ENCODE measurements at regions not wholly inside any gene's neighbourhood (a gene's known extent, or its start where the extent isn't known, plus 50 kb on each side); places are given as distances from the start of the nearest gene placed in this dataset.

- DNase-seq (no peak), ATAC-seq (no peak)
- intact Hi-C loops (cut with DNase I): no loop called here
Measured at GRCh38 chr5:163759000-163759704, 253.7 kb downstream of the MAT2B start.

GRCh38 chr5:163760498-163760897 lies 255.1 kb downstream of the MAT2B start:
- DNase-seq: no peak
- intact Hi-C loops (cut with DNase I): no loop called here
- ATAC-seq: peak in 1 of 2 donors; percentile 46

GRCh38 chr5:163766936-163767670 lies 261.7 kb downstream of the MAT2B start:
- intact Hi-C loops (cut with DNase I): no loop called here
- ATAC-seq: no peak
- DNase-seq: no peak

GRCh38 chr5:163770625-163771024 lies 265.2 kb downstream of the MAT2B start:
- ATAC-seq (peak; percentile 68 to 86), DNase-seq (no peak)
- intact Hi-C loops (cut with DNase I): no loop called here

- DNase-seq (no peak), ATAC-seq (no peak)
- intact Hi-C loops (cut with DNase I): no loop called here
Measured at GRCh38 chr5:163772241-163772640, 266.8 kb downstream of the MAT2B start.

- ATAC-seq (no peak), DNase-seq (no peak)
- intact Hi-C loops (cut with DNase I): no loop called here
Measured at GRCh38 chr5:163772644-163773043, 267.2 kb downstream of the MAT2B start.

- DNase-seq (no peak), ATAC-seq (no peak)
- intact Hi-C loops (cut with DNase I): no loop called here
Measured at GRCh38 chr5:163773226-163773625, 267.8 kb downstream of the MAT2B start.

GRCh38 chr5:163789870-163790269 lies 284.5 kb downstream of the MAT2B start:
- intact Hi-C loops (cut with DNase I): no loop called here
- ATAC-seq: no peak
- no peak for DNase-seq

DNA sequence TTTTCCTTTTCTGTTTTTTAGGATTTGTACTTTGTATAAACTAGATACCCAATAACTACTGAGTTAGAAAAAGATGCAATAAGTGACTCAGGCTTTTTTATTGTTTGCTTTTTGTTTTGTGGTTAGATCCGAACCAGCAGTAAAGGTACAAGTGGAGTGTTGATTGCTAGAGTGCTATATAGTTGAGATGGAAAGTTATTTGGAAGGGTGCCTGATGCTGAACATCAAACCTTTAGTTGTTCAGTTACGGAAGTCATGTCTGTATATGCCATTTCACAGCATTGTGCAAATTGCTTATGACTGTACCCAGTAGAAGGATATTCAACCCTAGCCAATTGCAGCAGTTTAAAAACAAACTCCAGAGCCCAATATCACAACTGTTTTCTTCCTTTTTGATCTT lies 285.1 kb downstream of the MAT2B start:
- no peak for DNase-seq
- intact Hi-C loops (cut with DNase I): no loop called here
- no peak for ATAC-seq

- no peak for DNase-seq
- no peak for ATAC-seq
- intact Hi-C loops (cut with DNase I): no loop called here
Measured at GRCh38 chr5:163794993-163795392, 289.6 kb downstream of the MAT2B start.

GRCh38 chr5:163807781-163808180 lies 302.4 kb downstream of the MAT2B start:
- intact Hi-C loops (cut with DNase I): no loop called here
- DNase-seq (no peak), ATAC-seq (no peak)

DNA sequence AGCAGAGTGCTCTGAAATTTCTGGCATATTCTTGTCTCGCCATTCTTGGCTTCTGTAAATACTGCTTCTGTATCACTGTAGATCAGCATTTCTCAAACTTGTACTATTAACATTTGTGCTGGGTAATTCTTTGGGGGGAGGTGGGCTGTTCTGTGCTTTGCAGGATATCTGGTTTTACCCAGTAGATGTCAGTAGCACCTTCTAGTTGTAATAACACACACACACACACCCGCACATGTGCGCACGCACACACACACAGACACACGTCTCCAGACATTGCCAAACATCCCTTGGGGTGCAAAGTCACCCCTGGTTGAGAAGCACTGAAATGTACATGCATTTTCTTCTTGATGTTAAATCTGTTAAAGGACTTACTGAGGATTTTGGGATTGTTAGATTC lies 304.1 kb downstream of the MAT2B start:
- intact Hi-C loops (cut with DNase I): no loop called here
- DNase-seq (no peak), ATAC-seq (no peak)

DNA sequence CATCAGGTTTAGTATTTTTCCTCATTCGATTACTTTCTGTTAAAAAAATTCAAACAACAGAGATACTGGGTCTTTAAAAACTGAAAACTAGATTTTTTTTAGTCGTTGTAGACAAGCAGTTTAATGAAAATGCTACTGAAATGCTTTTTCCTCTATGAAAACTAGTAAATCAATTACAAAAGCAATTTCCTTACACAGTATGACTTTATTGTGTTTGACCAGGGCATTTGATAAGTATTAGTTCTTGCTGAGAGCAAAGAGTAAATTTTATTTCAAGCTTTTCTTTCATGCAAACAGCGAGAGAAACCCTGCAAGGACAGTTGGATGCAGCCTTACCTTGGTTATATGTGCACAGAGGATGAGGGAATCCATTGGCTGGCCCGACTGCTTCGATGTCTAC lies 308.5 kb downstream of the MAT2B start:
- intact Hi-C loops (cut with DNase I): no loop called here
- no peak for ATAC-seq
- DNase-seq: no peak

- intact Hi-C loops (cut with DNase I): no loop called here
- ATAC-seq (peak; percentile 41 to 96), DNase-seq (no peak)
Measured at GRCh38 chr5:163815240-163815791, 309.9 kb downstream of the MAT2B start.

DNA sequence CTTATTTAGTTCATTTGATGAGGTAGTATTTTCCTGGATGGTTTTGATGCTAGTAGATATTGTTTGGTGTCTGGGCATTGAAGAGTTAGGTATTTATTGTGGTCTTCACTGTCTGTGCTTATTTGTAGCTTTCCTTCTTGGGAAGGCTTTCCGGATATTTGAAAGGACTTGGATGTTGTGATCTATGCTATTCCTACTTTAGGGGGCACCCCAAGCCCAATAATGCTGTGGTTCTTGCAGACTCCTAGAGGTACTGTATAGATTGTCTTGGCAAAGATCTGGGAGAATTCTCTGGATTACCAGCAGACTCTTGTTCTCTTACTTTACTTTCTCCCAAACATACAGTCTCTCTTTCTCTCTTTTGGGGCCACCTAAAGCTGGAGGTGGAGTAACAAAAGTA lies 315.7 kb downstream of the MAT2B start:
- intact Hi-C loops (cut with DNase I): no loop called here
- DNase-seq (no peak), ATAC-seq (no peak)

GRCh38 chr5:163822548-163822947 lies 317.1 kb downstream of the MAT2B start:
- DNase-seq (no peak), ATAC-seq (no peak)
- intact Hi-C loops (cut with DNase I): no loop called here

- DNase-seq: no peak
- intact Hi-C loops (cut with DNase I): no loop called here
- no peak for ATAC-seq
Measured at GRCh38 chr5:163825661-163826060, 320.2 kb downstream of the MAT2B start.

GRCh38 chr5:163826201-163826600 lies 320.8 kb downstream of the MAT2B start:
- intact Hi-C loops (cut with DNase I): no loop called here
- ATAC-seq (no peak), DNase-seq (no peak)

DNA sequence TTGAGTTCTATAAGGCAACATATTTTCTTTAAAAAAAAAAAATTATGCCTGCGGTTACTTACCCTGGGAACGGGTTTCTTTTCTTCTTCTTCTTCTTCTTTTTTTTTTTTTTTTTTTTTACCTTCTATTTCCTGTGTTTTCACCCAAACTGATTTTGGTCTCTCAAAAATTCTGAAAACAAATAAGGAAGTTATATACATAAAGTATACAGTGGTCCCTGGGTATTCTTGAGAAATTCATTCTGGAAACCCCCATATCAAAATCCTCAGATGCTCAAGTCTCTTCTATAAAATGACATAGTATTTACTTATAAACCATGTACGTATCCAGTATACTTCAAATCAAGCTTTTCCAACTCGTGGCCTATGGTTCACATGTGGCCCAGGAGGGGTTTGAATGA lies 326.7 kb downstream of the MAT2B start:
- no peak for DNase-seq
- ATAC-seq: no peak
- intact Hi-C loops (cut with DNase I): no loop called here

DNA sequence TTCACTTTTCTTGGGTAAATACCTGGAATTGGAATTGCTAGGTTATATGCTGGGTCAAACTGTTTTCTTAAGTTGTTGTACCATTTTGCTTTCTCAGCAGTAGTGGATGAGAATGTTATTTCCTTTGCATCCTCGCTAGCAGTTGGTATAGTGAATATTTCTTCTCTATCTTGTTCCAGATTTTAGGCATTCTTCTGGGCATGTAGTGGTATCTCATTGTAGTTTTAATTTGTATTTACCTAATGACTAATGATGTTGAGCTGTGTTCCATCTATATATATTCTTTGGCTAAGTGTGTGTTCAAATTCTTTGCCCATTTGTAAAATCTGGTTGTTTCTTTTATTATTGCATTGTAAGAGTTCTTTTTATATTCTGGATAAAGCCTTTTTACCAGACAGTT lies 333.3 kb downstream of the MAT2B start:
- intact Hi-C loops (cut with DNase I): no loop called here
- ATAC-seq: no peak
- no peak for DNase-seq

GRCh38 chr5:163846512-163846911 lies 341.1 kb downstream of the MAT2B start:
- DNase-seq (no peak), ATAC-seq (no peak)
- intact Hi-C loops (cut with DNase I): no loop called here

All from left cardiac atrium (tissue), 4 donors.